Retinal pigment epithelial cell (primary cell): ENCODE measurements at regions not wholly inside any gene's neighbourhood (a gene's known extent, or its start where the extent isn't known, plus 50 kb on each side); places are given as distances from the start of the nearest gene placed in this dataset.
"Not testable (repeated sequence)": the region's sequence is repeated elsewhere in the genome, so short reads cannot be mapped to it uniquely, and the experiment has no call there.

ENCODE experiments used
- DNase-seq: peaks from one replicate; pipeline ENCODE4 v3.0.0-alpha.2; 2010; ENCODE audit warnings: low read depth
- H3K4me3 ChIP-seq: 2 replicates; pipeline ENCODE4 v1.5.1; 2011; ENCODE audit warnings: mild to moderate bottlenecking, low read length, control low read depth, moderate library complexity
- TF ChIP-seq, protein P1 (sequence below): conservative IDR thresholded peaks from 2 replicates; pipeline ENCODE4 v1.5.1; 2011; ENCODE audit warnings: low read depth, low read length, control low read depth, inconsistent platforms

DNA sequence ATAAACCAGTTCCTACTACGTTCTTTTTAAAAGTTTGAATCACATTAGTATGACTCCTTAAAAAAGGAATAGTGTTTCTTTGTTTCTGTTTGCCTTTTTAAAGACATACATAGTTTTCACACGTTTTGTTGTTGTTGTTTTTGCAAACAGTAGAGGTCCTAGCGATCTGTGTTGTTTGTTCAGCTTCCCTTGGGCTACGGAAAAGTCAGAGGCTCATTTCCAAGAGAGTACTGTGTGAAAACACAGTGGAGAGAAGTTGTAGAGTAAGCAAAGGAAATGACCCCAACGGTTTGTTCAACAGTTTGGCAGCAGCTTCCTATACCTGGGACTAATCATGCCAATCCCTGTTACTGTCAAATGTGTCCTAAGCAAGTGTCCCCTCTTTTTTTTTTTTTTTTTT is 87.1 kb upstream of the STEAP1 start:
- no peak for DNase-seq
- no peak overlapping the region for H3K4me3 ChIP-seq
- TF ChIP-seq, protein P1, sequence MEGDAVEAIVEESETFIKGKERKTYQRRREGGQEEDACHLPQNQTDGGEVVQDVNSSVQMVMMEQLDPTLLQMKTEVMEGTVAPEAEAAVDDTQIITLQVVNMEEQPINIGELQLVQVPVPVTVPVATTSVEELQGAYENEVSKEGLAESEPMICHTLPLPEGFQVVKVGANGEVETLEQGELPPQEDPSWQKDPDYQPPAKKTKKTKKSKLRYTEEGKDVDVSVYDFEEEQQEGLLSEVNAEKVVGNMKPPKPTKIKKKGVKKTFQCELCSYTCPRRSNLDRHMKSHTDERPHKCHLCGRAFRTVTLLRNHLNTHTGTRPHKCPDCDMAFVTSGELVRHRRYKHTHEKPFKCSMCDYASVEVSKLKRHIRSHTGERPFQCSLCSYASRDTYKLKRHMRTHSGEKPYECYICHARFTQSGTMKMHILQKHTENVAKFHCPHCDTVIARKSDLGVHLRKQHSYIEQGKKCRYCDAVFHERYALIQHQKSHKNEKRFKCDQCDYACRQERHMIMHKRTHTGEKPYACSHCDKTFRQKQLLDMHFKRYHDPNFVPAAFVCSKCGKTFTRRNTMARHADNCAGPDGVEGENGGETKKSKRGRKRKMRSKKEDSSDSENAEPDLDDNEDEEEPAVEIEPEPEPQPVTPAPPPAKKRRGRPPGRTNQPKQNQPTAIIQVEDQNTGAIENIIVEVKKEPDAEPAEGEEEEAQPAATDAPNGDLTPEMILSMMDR: no peak

DNA sequence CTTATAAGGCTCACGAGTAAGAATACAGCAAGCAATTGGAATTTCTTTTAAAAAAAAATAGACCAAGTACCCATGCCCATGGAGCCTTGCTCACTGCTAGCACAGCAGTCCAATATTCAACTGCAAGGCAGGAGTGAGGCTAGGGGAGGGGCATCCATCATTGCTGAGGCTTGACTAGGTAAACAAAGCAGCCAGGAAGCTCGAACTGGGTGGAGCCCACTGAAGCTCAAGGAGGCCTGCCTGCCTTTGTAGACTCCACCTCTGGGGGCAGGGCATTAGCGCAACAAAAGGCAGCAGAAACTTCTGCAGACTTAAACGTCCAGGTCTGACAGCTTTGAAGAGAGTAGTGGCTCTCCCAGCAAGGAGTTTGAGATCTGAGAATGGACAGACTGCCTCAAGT is 84.0 kb upstream of the STEAP1 start:
- DNase-seq, H3K4me3 ChIP-seq: not testable (repeated sequence)

DNA sequence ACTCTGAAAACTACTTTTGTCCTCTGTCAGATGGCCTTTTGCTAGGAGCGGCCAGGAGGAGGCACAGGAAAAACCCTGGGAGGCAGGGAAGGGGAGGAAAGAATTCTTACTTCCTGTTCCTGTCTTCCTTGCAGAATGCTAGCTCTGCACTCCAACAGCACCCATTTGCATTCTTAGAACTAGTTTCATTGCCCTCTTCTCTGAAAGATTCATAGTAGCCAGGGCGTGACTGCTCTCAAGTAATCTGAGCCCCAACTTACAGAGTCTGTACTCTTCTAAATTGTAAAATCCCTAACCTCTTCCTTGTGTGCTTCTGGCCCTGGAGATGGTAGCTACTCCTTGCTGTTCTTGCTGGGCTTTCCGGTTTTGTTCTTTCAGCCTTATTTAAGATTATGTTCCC is 75.3 kb upstream of the STEAP1 start:
- no peak overlapping the region for H3K4me3 ChIP-seq
- TF ChIP-seq, protein P1: no peak
- no peak for DNase-seq

DNA sequence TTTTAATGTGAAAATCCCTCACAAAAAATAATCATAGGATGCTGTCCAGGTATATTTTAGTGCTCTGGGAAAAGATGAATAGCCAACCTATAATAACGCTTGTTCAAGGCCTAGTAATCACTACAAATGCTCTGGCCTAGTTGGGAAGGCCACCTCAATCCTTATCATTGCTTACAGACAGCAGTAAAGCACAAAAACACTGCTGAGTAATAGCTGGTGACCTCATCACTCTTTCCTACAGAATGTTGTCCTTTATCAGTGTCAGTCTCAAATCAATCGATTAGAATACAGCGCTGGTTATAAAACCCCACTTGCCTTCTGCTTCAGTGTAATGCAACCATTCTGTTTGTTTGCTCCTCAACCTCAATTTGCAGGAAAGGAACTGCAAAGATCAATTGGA is 72.6 kb upstream of the STEAP1 start:
- no peak for DNase-seq
- TF ChIP-seq, protein P1: no peak
- no peak overlapping the region for H3K4me3 ChIP-seq

DNA sequence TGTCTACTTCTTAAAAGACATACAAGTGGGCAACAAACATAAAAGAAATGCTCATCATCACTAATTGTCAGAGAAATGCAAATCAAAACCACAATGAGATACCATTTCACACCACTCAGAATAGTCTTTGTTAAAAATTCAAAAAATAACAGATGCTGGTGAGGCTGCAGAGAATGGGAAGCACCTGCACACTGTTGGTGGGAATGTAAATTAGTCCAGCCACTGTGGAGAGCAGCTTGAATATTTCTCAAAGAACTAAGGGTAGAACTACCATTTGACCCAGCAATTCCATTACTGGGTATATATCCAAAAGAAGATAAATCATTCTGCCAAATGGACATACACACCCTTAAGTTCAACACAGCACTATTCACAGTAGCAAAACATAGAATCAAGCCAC is 61.8 kb upstream of the STEAP1 start:
- DNase-seq: no peak
- H3K4me3 ChIP-seq: no peak overlapping the region
- TF ChIP-seq, protein P1: no peak

DNA sequence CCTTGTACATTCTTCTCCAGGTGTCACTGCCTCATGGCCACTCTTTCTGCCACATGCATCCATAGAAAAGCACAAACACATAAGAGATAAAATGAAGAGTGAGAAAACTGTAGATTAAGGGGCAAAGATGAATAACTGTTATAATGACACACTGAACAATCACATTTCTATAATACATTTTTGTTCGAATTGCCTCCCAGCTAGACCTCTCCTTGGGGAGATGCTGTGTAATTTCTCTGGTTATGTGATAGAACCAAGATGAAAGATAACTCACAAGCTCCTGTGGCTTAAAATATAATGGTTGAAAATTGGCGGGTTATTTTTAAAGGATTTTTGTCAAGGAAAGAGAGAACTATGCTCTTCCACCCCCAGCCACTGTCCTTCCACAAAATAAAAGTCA is 60.2 kb upstream of the STEAP1 start:
- no peak overlapping the region for H3K4me3 ChIP-seq
- no peak for DNase-seq
- TF ChIP-seq, protein P1: no peak
